ENCODE measurements at regions not wholly inside any gene's neighbourhood (a gene's known extent, or its start where the extent isn't known, plus 50 kb on each side); places are given as distances from the start of the nearest gene placed in this dataset.

- TF ChIP-seq EZH2 (IDR thresholded peaks at IDR 0.05; ENCODE audit: borderline replicate concordance, low read length) (no peak), CTCF (conservative IDR thresholded peaks at IDR 0.05 in 1 of 2, IDR thresholded peaks at IDR 0.05 in 1 of 2; ENCODE audit: extremely low read depth in 1 of 2, insufficient read depth in 1 of 2, low read depth in 1 of 2, low read length in 2 of 2) (no peak)
Observed at GRCh38 chr3:147034359-147034758, 372.0 kb downstream of the ZIC4 start.
